GM12875 (cell line): ENCODE measurements at regions not wholly inside any gene's neighbourhood (a gene's known extent, or its start where the extent isn't known, plus 50 kb on each side); places are given as distances from the start of the nearest gene placed in this dataset.

ENCODE experiments used
- H3K4me3 ChIP-seq: one replicate; pipeline ENCODE4 v1.5.1; 2011; ENCODE audit warnings: low read depth, low read length, control low read depth
- TF ChIP-seq, protein P1 (sequence below): IDR thresholded peaks from 2 replicates; pipeline ENCODE4 v1.5.1; 2011; ENCODE audit warnings: low read depth, mild to moderate bottlenecking, control low read depth, inconsistent platforms, low read length, moderate library complexity, borderline replicate concordance; ENCODE audit not compliant: insufficient read depth

DNA sequence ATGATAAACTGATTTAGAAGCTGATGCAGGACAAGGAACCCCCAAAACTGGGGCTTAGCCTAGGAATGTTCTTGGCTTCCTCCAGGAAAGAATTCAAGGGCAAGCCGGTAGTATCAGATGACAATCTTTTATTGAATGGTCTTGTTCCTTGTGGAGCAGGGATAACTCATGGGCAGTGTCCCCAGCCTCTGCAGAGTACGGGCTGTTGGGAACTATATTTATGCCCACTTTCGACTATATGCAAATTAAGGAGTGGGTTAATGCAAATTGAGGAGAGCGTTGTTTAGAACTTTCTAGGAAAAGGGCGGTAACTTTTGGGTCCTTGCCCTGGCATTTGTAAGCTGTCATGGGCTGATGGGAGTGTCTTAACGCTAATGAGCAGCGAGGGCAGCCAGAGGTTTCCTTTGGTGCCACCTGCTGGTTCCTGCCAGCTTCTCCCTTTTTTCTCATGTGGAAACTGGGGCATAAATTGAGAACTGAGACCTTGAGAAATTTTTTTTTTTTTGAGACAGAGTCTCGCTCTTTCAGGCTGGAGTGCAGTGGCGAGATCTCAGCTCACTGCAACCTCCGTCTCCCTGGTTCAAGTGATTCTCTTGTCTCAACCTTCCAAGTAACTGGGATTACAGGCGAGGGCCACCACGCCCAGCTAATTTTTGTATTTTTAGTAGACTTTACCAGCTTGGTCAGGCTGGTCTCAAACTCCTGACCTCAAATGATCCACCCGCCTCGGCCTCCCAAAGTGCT lies 79.4 kb upstream of the ABCC4 start:
- TF ChIP-seq, protein P1, sequence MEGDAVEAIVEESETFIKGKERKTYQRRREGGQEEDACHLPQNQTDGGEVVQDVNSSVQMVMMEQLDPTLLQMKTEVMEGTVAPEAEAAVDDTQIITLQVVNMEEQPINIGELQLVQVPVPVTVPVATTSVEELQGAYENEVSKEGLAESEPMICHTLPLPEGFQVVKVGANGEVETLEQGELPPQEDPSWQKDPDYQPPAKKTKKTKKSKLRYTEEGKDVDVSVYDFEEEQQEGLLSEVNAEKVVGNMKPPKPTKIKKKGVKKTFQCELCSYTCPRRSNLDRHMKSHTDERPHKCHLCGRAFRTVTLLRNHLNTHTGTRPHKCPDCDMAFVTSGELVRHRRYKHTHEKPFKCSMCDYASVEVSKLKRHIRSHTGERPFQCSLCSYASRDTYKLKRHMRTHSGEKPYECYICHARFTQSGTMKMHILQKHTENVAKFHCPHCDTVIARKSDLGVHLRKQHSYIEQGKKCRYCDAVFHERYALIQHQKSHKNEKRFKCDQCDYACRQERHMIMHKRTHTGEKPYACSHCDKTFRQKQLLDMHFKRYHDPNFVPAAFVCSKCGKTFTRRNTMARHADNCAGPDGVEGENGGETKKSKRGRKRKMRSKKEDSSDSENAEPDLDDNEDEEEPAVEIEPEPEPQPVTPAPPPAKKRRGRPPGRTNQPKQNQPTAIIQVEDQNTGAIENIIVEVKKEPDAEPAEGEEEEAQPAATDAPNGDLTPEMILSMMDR, result peak; percentile 71
- no peak overlapping the region for H3K4me3 ChIP-seq

DNA sequence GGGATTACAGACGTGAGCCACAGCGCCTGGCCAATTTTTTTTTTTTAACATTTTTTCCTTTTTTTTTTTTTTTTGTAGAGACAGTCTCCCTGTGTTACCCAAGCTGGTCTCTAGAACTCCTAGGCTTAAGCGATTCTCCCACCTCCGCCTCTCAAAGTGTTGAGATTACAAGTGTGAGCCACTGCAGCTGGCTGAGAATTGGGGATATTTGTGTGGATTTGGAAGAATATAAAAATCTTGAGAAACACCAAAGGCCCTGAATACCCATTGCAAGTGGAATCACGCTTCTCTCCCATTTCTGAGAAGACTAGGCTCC lies 79.9 kb upstream of the ABCC4 start:
- TF ChIP-seq, protein P1, result no peak
- no peak overlapping the region for H3K4me3 ChIP-seq

DNA sequence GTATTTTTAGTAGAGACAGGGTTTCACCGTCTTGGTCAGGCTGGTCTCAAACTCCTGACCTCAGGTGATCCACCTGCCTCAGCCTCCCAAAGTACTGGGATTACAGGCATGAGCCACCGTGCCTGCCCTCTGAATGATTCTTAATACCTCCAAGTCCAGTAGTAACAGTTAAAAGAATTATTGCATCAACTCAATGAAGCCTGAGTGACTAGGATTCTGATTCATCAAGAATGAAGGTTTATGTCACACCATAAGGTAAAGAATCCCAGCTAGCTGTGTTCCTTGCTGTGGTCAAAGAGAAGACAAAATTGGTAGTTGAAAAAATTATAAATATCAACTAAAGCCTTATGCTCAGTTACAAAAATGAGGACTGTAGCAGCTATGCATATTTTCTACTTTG lies 81.2 kb upstream of the ABCC4 start:
- H3K4me3 ChIP-seq, result no peak overlapping the region
- TF ChIP-seq, protein P1, result no peak

DNA sequence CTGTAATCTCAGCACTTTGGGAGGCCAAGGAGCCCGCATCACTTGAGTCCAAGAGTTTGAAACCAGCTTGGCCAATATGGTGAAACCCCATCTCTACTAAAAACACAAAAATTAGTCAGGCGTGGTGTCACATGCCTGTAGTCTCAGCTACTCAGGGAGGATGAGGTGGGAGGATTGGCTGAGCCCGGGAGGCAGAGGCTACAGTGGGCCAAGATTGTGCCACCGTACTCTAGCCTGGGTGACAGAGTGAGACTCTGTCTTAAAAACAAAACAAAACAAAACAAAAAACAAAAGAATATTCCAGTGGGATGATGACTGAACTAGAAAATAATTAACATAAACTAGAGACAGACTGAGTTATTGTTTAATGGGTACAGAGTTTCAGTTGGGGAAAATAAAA lies 81.7 kb upstream of the ABCC4 start:
- TF ChIP-seq, protein P1, result no peak
- no peak overlapping the region for H3K4me3 ChIP-seq

DNA sequence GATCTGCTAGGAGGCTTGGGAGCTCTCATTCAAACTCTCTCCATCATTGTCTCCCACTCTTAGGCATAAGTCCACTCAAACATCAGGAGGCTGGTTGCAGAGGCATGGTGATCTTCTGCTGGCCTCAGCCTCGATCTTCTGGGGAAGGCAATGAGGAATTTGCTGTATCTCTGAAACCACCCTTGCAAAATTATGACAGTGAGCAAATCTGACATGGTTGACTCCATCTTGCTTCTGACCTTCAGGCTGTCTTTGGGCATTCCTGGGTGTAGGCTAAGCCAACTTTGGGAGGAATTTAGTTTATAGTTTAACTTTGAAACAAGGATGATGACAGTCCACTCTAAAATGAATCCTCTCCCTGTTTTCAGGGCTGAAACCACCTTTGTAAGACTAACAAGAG lies 84.1 kb upstream of the ABCC4 start:
- H3K4me3 ChIP-seq, result no peak overlapping the region
- TF ChIP-seq, protein P1, result no peak

DNA sequence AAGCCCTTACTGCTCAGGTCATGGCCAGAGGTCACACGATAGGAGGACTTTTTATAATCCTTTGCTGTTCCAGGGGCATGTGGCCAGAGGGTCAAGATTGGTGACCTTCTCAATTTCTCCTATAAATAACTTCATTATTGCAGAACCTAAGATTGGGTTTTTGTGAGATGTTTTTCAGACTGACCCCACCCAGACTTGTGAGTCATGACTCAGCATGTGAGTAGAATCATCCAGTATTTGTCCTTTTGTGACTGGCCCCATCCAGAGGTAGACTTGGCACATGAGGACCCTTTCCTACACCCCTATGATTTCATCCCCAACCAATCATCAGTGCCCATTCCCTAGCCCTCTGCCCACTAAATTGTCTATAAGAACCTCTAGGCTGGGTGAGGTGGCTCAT lies 84.5 kb upstream of the ABCC4 start:
- no peak overlapping the region for H3K4me3 ChIP-seq
- TF ChIP-seq, protein P1, result no peak

DNA sequence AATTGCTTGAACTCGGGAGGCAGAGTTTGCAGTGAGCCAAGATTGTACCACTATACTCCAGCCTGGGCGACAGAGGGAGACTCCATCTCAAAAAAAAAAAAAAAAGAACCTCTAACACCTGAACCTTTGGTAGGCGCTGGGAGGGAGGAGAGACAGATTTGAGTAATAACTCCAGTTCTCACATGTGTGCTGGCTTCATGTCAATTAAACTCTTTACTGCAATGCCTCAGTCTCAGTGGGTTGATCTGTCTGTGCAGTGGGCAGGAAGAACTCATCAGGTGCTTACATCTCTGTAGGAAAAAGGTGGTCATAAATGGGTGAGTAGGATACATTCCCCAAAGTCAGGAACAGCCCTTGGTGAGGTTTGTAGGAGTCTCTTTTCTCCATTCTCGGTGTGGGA lies 85.1 kb upstream of the ABCC4 start:
- H3K4me3 ChIP-seq, result no peak overlapping the region
- TF ChIP-seq, protein P1, result no peak
